GM12874 (cell line): ENCODE measurements at regions not wholly inside any gene's neighbourhood (a gene's known extent, or its start where the extent isn't known, plus 50 kb on each side); places are given as distances from the start of the nearest gene placed in this dataset.

Experiments used
- CTCF ChIP-seq: IDR thresholded peaks from 2 replicates; pipeline ENCODE4 v1.5.1; 2011; ENCODE audit warnings: low read depth, mild to moderate bottlenecking, control low read depth, low read length, moderate library complexity; ENCODE audit not compliant: insufficient read depth

DNA sequence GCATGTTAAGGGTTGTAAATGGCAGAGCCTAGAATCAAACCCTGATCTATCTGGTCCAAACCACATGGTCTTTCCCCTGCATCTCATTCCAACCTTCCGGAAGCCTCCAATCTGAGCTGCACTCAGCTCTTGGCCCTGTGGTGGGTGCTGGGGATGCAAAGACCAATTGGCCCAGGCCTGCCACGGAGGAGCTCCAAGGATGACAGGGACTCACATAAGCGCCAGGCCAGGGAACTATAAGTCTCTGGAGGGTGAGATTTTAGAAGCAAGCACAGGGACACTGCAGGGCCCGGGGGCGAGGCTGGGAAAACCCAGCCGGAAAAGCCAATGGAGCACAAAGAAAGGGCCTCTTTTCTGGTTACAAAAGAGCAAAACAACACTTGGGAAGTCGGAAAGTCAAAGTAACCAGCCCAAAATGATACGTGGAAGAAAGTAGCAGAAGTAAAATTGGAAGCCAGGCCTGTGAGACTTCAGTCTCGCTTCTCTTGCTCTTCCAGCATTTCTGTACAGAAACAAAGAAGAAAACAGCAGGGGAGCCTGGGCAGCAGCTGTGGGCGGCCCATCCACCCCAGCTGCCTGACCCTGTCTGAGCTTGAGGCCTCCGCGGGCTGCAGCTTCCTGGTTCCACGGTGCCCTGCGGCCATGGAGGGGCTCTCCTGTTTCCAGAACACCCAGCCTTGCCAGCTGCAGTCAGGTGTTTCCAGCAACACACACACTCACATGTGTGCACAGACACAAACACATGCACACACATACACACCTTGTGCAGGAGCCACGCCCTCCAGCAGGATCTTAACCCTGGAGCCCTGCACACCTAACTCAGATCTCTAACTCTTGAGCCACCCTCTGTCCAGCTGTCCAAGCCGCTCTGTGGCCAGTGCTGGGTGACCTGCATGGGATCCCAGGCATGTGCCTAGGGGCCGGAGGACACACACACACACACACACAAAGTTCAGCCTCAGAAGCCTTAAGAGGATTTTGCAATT lies 178.2 kb downstream of the BCL11B start:
- no peak for TF ChIP-seq CTCF

GRCh38 chr14:99094901-99095300 lies 177.1 kb downstream of the BCL11B start:
- TF ChIP-seq CTCF: no peak

GRCh38 chr14:99095369-99095768 lies 176.6 kb downstream of the BCL11B start:
- no peak for TF ChIP-seq CTCF

- no peak for TF ChIP-seq CTCF
Observed at GRCh38 chr14:99098199-99098598, 173.8 kb downstream of the BCL11B start.

- TF ChIP-seq CTCF: no peak
Observed at GRCh38 chr14:99099051-99099787, 172.8 kb downstream of the BCL11B start.

- TF ChIP-seq CTCF: no peak
Observed at GRCh38 chr14:99100497-99101270, 171.3 kb downstream of the BCL11B start.
